Cardiac muscle cell (in vitro differentiated cells and primary cell): ENCODE measurements at regions not wholly inside any gene's neighbourhood (a gene's known extent, or its start where the extent isn't known, plus 50 kb on each side); places are given as distances from the start of the nearest gene placed in this dataset.

ENCODE experiments used
- DNase-seq, 2 donors: peaks; one replicate each; pipeline versions ENCODE4 v3.0.0 to v3.0.0-alpha.2; 2010 to 2017; ENCODE audit warnings: low read depth in 1 of 2, low spot score in 1 of 2
- H3K27ac ChIP-seq: fragments of 200-600 bp; sonication (generic); 2 replicates; pipeline ENCODE4 v1.5.1; 2016
- H3K27me3 ChIP-seq: fragments of 200-600 bp; sonication (generic); 2 replicates; pipeline ENCODE4 v1.6.0; 2016; ENCODE audit warnings: control low read depth
- H3K36me3 ChIP-seq: fragments of 200-600 bp; sonication (generic); 2 replicates; pipeline ENCODE4 v1.5.1; 2016; ENCODE audit warnings: control low read depth
- H3K4me1 ChIP-seq: fragments of 200-600 bp; sonication (generic); 2 replicates; pipeline ENCODE4 v1.8.1; 2017; ENCODE audit warnings: low read depth, mild to moderate bottlenecking, mixed run types
- H3K4me3 ChIP-seq: fragments of 200-600 bp; sonication (generic); 2 replicates; pipeline ENCODE4 v1.5.1; 2016; ENCODE audit warnings: mild to moderate bottlenecking
- H3K9me3 ChIP-seq: fragments of 200-600 bp; sonication (generic); 2 replicates; pipeline ENCODE4 v1.5.1; 2017; ENCODE audit warnings: low read depth, mild to moderate bottlenecking, control low read depth
- CTCF ChIP-seq: IDR thresholded peaks from 2 replicates; pipeline ENCODE4 v1.5.1; 2012; ENCODE audit warnings: low read depth, mild to moderate bottlenecking, low read length

- H3K36me3 ChIP-seq = no peaks in the 10 kb centered on the region
- no peaks in the 10 kb centered on the region for H3K27me3 ChIP-seq
- no peak for TF ChIP-seq CTCF
- DNase-seq = no peak
- H3K27ac ChIP-seq = no peak overlapping the region
- no peaks in the 10 kb centered on the region for H3K9me3 ChIP-seq
- H3K4me1 ChIP-seq = no peaks in the 10 kb centered on the region
- no peak overlapping the region for H3K4me3 ChIP-seq
Measured at GRCh38 chr12:19055589-19055988, 73.9 kb upstream of the PLEKHA5 start.

- no peak overlapping the region for H3K4me3 ChIP-seq
- H3K9me3 ChIP-seq = no peaks in the 10 kb centered on the region
- TF ChIP-seq CTCF = no peak
- no peak overlapping the region for H3K27ac ChIP-seq
- H3K27me3 ChIP-seq = no peaks in the 10 kb centered on the region
- peak in 1 of 2 donors; percentile 59 for DNase-seq
- no peaks in the 10 kb centered on the region for H3K4me1 ChIP-seq
- H3K36me3 ChIP-seq = no peaks in the 10 kb centered on the region
Measured at GRCh38 chr12:19058235-19059021, 71.1 kb upstream of the PLEKHA5 start.

GRCh38 chr12:19064713-19065112 lies 64.8 kb upstream of the PLEKHA5 start:
- no peak for DNase-seq
- Histone ChIP-seq H3K4me1 (no peaks in the 10 kb centered on the region), H3K27ac (no peak overlapping the region), H3K9me3 (peaks cover 4% of the 10 kb centered on the region), H3K36me3 (no peaks in the 10 kb centered on the region), H3K4me3 (no peak overlapping the region), H3K27me3 (no peaks in the 10 kb centered on the region)
- TF ChIP-seq CTCF = no peak

- H3K27me3 ChIP-seq = no peaks in the 10 kb centered on the region
- no peak for DNase-seq
- H3K27ac ChIP-seq = no peak overlapping the region
- H3K4me3 ChIP-seq = no peak overlapping the region
- H3K4me1 ChIP-seq = no peaks in the 10 kb centered on the region
- no peaks in the 10 kb centered on the region for H3K36me3 ChIP-seq
- no peak for TF ChIP-seq CTCF
- H3K9me3 ChIP-seq = peaks cover 4% of the 10 kb centered on the region
Measured at GRCh38 chr12:19065223-19065622, 64.3 kb upstream of the PLEKHA5 start.

- Histone ChIP-seq H3K36me3 (no peaks in the 10 kb centered on the region), H3K27me3 (no peaks in the 10 kb centered on the region), H3K4me1 (no peaks in the 10 kb centered on the region), H3K27ac (no peak overlapping the region), H3K9me3 (peaks cover 4% of the 10 kb centered on the region), H3K4me3 (no peak overlapping the region)
- TF ChIP-seq CTCF = no peak
- no peak for DNase-seq
Measured at GRCh38 chr12:19065871-19066270, 63.7 kb upstream of the PLEKHA5 start.
